ENCODE measurements at regions not wholly inside any gene's neighbourhood (a gene's known extent, or its start where the extent isn't known, plus 50 kb on each side); places are given as distances from the start of the nearest gene placed in this dataset.
"Not testable (repeated sequence)": the region's sequence is repeated elsewhere in the genome, so short reads cannot be mapped to it uniquely, and the experiment has no call there.

- no peak for TF ChIP-seq CTCF (IDR thresholded peaks at IDR 0.05; ENCODE audit: borderline replicate concordance, insufficient read depth, low read depth, low read length)
These were observed 1195.4 kb upstream of the LRRN3 start for GRCh38 chr7:109895536-109895935.

GRCh38 chr7:109901926-109902325 lies 1189.0 kb upstream of the LRRN3 start:
- H3K4me3 ChIP-seq (ENCODE audit: low read depth, low read length) = no peak overlapping the region
- TF ChIP-seq CTCF (IDR thresholded peaks at IDR 0.05; ENCODE audit: borderline replicate concordance, insufficient read depth, low read depth, low read length) = no peak

More at GRCh38 chr7:109895536-109895935, 1195.4 kb upstream of the LRRN3 start:
- no peak overlapping the region for H3K4me3 ChIP-seq (ENCODE audit: low read depth, low read length)

GRCh38 chr7:109905368-109906065 lies 1185.4 kb upstream of the LRRN3 start:
- not testable (repeated sequence) for H3K4me3 ChIP-seq (ENCODE audit: low read depth, low read length)

GRCh38 chr7:109915670-109916069 lies 1175.3 kb upstream of the LRRN3 start:
- no peak for TF ChIP-seq CTCF (IDR thresholded peaks at IDR 0.05; ENCODE audit: borderline replicate concordance, insufficient read depth, low read depth, low read length)

GRCh38 chr7:109926738-109927137 lies 1164.2 kb upstream of the LRRN3 start:
- TF ChIP-seq CTCF (IDR thresholded peaks at IDR 0.05; ENCODE audit: borderline replicate concordance, insufficient read depth, low read depth, low read length) = no peak
- H3K4me3 ChIP-seq (ENCODE audit: low read depth, low read length) = no peak overlapping the region

More at GRCh38 chr7:109915670-109916069, 1175.3 kb upstream of the LRRN3 start:
- H3K4me3 ChIP-seq (ENCODE audit: low read depth, low read length) = no peak overlapping the region

GRCh38 chr7:109930049-109930448 lies 1160.9 kb upstream of the LRRN3 start:
- no peak overlapping the region for H3K4me3 ChIP-seq (ENCODE audit: low read depth, low read length)
- no peak for TF ChIP-seq CTCF (IDR thresholded peaks at IDR 0.05; ENCODE audit: borderline replicate concordance, insufficient read depth, low read depth, low read length)

GRCh38 chr7:109939207-109939606 lies 1151.7 kb upstream of the LRRN3 start:
- TF ChIP-seq CTCF (IDR thresholded peaks at IDR 0.05; ENCODE audit: borderline replicate concordance, insufficient read depth, low read depth, low read length) = no peak
- H3K4me3 ChIP-seq (ENCODE audit: low read depth, low read length) = no peak overlapping the region

Measured in GM12875 (cell line).